ENCODE measurements at regions not wholly inside any gene's neighbourhood (a gene's known extent, or its start where the extent isn't known, plus 50 kb on each side); places are given as distances from the start of the nearest gene placed in this dataset.
"Not testable (repeated sequence)": the region's sequence is repeated elsewhere in the genome, so short reads cannot be mapped to it uniquely, and the experiment has no call there.

- no peak for DNase-seq (ENCODE audit: low read depth, low spot score)
Measured at GRCh38 chr16:77063676-77064016, 127.3 kb upstream of the MON1B start.

GRCh38 chr16:77064037-77064436 is 127.0 kb upstream of the MON1B start:
- no peak for DNase-seq (ENCODE audit: low read depth, low spot score)

- DNase-seq (ENCODE audit: low read depth, low spot score), result no peak
Measured at GRCh38 chr16:77066896-77067496, 124.0 kb upstream of the MON1B start.

- DNase-seq (ENCODE audit: low read depth, low spot score), result no peak
Measured at GRCh38 chr16:77067900-77068299, 123.1 kb upstream of the MON1B start.

GRCh38 chr16:77068402-77068801 is 122.6 kb upstream of the MON1B start:
- no peak for DNase-seq (ENCODE audit: low read depth, low spot score)

- DNase-seq (ENCODE audit: low read depth, low spot score), result no peak
Measured at GRCh38 chr16:77069929-77070328, 121.1 kb upstream of the MON1B start.

GRCh38 chr16:77070683-77071082 is 120.3 kb upstream of the MON1B start:
- DNase-seq (ENCODE audit: low read depth, low spot score), result no peak

GRCh38 chr16:77076839-77077238 is 114.2 kb upstream of the MON1B start:
- DNase-seq (ENCODE audit: low read depth, low spot score), result no peak

GRCh38 chr16:77077256-77077922 is 113.6 kb upstream of the MON1B start:
- DNase-seq (ENCODE audit: low read depth, low spot score), result no peak

GRCh38 chr16:77085981-77086380 is 105.0 kb upstream of the MON1B start:
- DNase-seq (ENCODE audit: low read depth, low spot score), result no peak

GRCh38 chr16:77090062-77090461 is 100.9 kb upstream of the MON1B start:
- no peak for DNase-seq (ENCODE audit: low read depth, low spot score)

GRCh38 chr16:77093309-77093708 is 97.7 kb upstream of the MON1B start:
- DNase-seq (ENCODE audit: low read depth, low spot score), result no peak

- no peak for DNase-seq (ENCODE audit: low read depth, low spot score)
Measured at GRCh38 chr16:77093999-77094398, 97.0 kb upstream of the MON1B start.

GRCh38 chr16:77111056-77111565 is 79.9 kb upstream of the MON1B start:
- DNase-seq (ENCODE audit: low read depth, low spot score), result no peak

- no peak for DNase-seq (ENCODE audit: low read depth, low spot score)
Measured at GRCh38 chr16:77112746-77113145, 78.2 kb upstream of the MON1B start.

- no peak for DNase-seq (ENCODE audit: low read depth, low spot score)
Measured at GRCh38 chr16:77113835-77114234, 77.2 kb upstream of the MON1B start.

GRCh38 chr16:77114361-77114760 is 76.6 kb upstream of the MON1B start:
- DNase-seq (ENCODE audit: low read depth, low spot score), result not testable (repeated sequence)

- no peak for DNase-seq (ENCODE audit: low read depth, low spot score)
Measured at GRCh38 chr16:77116856-77117255, 74.1 kb upstream of the MON1B start.

- no peak for DNase-seq (ENCODE audit: low read depth, low spot score)
Measured at GRCh38 chr16:77117707-77118106, 73.3 kb upstream of the MON1B start.

GRCh38 chr16:77131398-77131797 is 59.6 kb upstream of the MON1B start:
- DNase-seq (ENCODE audit: low read depth, low spot score), result no peak

- DNase-seq (ENCODE audit: low read depth, low spot score), result no peak
Measured at GRCh38 chr16:77132051-77132618, 58.9 kb upstream of the MON1B start.

- no peak for DNase-seq (ENCODE audit: low read depth, low spot score)
Measured at GRCh38 chr16:77133706-77134105, 57.3 kb upstream of the MON1B start.

GRCh38 chr16:77137045-77137444 is 53.9 kb upstream of the MON1B start:
- DNase-seq (ENCODE audit: low read depth, low spot score), result no peak

All from pulmonary artery endothelial cell (primary cell).